ENCODE measurements at regions not wholly inside any gene's neighbourhood (a gene's known extent, or its start where the extent isn't known, plus 50 kb on each side); places are given as distances from the start of the nearest gene placed in this dataset.

DNA sequence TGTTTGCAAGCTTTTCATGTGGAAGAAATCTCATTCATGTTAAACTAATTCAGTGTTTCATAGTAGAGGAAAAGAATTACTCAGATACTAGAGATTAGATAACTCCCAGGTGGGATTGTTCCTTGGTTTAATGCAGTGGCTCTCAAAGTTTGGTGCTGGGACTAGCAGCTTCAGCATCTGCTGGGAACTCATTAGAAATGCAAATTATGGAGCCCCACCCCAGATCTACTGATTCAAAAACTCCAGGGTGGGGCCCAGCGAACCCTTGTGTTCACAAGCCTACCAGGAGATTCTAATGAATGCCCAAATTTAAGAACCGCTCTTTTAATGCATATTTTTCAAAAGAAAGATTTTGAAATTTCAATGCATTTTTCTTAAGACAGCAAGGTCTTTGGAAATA, 253.4 kb upstream of the CNTNAP4 start:
- H3K4me3 ChIP-seq (ENCODE audit: low read depth in 1 of 2, low read length in 2 of 2): no peak overlapping the region
- H3K27me3 ChIP-seq (ENCODE audit: low read depth, low read length): no peaks in the 10 kb centered on the region
- no peaks in the 10 kb centered on the region for H3K4me1 ChIP-seq (ENCODE audit: control insufficient read depth in 1 of 2, insufficient read depth in 2 of 2, low read length in 2 of 2)
- no peaks in the 10 kb centered on the region for H3K36me3 ChIP-seq (ENCODE audit: control insufficient read depth in 1 of 2, insufficient read depth in 2 of 2, low read length in 2 of 2)
- H3K9me3 ChIP-seq (ENCODE audit: control insufficient read depth in 1 of 2, low read length in 2 of 2): no peaks in the 10 kb centered on the region
- no peak overlapping the region for H3K27ac ChIP-seq (ENCODE audit: low read length)

DNA sequence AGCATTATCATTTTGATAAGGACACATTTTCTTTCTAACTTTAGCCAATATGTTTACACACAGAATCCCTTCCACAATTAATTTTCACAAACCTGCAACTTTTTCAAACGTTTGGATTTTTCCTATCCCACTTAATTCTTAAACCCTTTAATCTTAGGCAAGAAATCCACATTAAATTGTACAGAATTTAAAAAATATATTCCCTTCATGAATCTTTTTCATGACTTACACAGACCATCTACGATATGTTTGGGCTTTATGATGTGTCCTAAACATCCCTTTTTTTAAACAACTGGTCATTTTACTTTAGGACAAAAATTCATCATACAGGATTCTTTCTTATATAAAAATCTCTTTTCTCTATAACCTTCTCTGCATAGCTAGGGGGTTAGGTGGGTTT, 241.5 kb upstream of the CNTNAP4 start:
- Histone ChIP-seq H3K9me3 (ENCODE audit: control insufficient read depth in 1 of 2, low read length in 2 of 2) (no peaks in the 10 kb centered on the region), H3K4me1 (ENCODE audit: control insufficient read depth in 1 of 2, insufficient read depth in 2 of 2, low read length in 2 of 2) (no peaks in the 10 kb centered on the region), H3K4me3 (ENCODE audit: low read depth in 1 of 2, low read length in 2 of 2) (no peak overlapping the region), H3K27ac (ENCODE audit: low read length) (no peak overlapping the region), H3K36me3 (ENCODE audit: control insufficient read depth in 1 of 2, insufficient read depth in 2 of 2, low read length in 2 of 2) (no peaks in the 10 kb centered on the region), H3K27me3 (ENCODE audit: low read depth, low read length) (no peaks in the 10 kb centered on the region)

DNA sequence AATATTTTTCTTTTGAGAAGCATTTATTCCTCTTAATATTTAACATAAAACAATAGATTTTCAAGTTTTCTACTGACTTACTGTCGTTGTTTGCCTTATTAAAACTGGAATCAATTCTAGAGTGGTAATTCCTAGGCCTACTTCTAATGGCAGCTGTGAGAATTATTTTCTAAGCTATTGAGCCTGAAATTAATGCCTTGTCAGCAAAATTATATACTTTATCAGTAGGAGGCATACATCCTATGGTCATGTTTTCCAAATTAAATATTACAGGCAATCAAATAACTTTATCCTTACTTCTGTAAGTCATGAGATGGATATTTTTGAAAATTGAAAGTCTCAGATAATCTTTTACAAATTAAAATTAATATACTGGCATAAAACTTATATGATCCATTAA, 239.1 kb upstream of the CNTNAP4 start:
- Histone ChIP-seq H3K4me3 (ENCODE audit: low read depth in 1 of 2, low read length in 2 of 2) (no peak overlapping the region), H3K9me3 (ENCODE audit: control insufficient read depth in 1 of 2, low read length in 2 of 2) (no peaks in the 10 kb centered on the region), H3K27ac (ENCODE audit: low read length) (no peak overlapping the region), H3K27me3 (ENCODE audit: low read depth, low read length) (no peaks in the 10 kb centered on the region), H3K4me1 (ENCODE audit: control insufficient read depth in 1 of 2, insufficient read depth in 2 of 2, low read length in 2 of 2) (no peaks in the 10 kb centered on the region), H3K36me3 (ENCODE audit: control insufficient read depth in 1 of 2, insufficient read depth in 2 of 2, low read length in 2 of 2) (no peaks in the 10 kb centered on the region)

DNA sequence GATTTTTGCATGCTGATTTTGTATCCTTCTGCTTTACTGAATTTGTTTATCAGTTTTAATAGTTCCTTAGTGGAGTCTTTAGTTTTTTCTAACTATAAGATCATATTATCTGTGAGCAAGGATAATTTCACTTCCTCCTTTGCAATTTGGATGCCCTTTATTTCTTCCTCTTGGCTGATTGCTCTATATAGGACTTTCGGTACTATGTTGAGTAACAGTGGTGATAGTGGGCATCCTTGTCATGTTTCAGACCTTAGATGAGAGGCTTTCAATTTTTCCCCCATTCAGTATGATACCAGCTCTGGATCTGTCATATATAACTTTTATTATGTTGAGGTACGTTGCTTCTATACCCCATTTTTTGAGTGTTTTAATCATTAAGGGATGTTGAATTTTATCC, 224.5 kb upstream of the CNTNAP4 start:
- Histone ChIP-seq H3K27ac (ENCODE audit: low read length) (no peak overlapping the region), H3K27me3 (ENCODE audit: low read depth, low read length) (no peaks in the 10 kb centered on the region), H3K36me3 (ENCODE audit: control insufficient read depth in 1 of 2, insufficient read depth in 2 of 2, low read length in 2 of 2) (no peaks in the 10 kb centered on the region), H3K4me1 (ENCODE audit: control insufficient read depth in 1 of 2, insufficient read depth in 2 of 2, low read length in 2 of 2) (no peaks in the 10 kb centered on the region), H3K9me3 (ENCODE audit: control insufficient read depth in 1 of 2, low read length in 2 of 2) (peaks cover 0 to 8% of the 10 kb centered on the region in 2 donors), H3K4me3 (ENCODE audit: low read depth in 1 of 2, low read length in 2 of 2) (no peak overlapping the region)

DNA sequence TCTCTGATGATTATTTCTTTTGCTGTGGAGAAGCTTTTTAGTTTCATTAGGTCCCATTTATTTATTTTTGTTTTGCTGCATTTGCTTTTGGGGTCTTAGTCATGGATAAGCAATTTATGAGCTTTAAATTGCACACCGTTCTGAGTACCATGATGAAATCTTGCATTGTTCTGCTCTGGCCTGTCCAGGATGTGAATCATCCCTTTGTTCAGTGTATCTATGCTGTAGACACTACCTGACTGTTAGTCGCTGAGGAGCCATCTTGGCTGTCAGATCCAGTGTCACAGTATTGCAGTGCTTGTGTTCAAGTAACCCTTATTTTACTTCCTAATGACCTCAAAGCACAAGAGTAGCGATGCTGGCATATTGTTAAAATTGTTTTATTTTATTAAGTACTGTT, 218.0 kb upstream of the CNTNAP4 start:
- no peaks in the 10 kb centered on the region for H3K4me1 ChIP-seq (ENCODE audit: control insufficient read depth in 1 of 2, insufficient read depth in 2 of 2, low read length in 2 of 2)
- no peak overlapping the region for H3K27ac ChIP-seq (ENCODE audit: low read length)
- no peak overlapping the region for H3K4me3 ChIP-seq (ENCODE audit: low read depth in 1 of 2, low read length in 2 of 2)
- no peaks in the 10 kb centered on the region for H3K9me3 ChIP-seq (ENCODE audit: control insufficient read depth in 1 of 2, low read length in 2 of 2)
- no peaks in the 10 kb centered on the region for H3K27me3 ChIP-seq (ENCODE audit: low read depth, low read length)
- no peaks in the 10 kb centered on the region for H3K36me3 ChIP-seq (ENCODE audit: control insufficient read depth in 1 of 2, insufficient read depth in 2 of 2, low read length in 2 of 2)

DNA sequence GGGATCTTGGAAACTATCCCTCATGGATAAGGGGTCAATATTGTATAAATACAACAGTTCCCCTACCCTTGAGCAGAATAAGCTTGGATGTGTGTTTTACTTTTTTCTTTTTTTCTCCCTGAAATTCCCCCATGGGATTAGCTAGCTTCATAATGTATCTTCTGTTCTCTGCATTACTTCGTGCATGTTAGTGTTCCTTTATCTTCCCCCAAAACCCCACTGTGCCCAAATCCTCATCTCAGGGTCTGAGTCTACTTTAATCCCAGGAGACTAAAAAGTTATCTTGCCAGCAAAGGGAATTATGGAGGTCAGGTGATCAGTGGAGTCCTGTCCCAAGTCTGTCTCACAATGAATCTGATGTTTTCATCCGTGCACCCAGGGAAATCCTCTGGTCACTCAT, 217.5 kb upstream of the CNTNAP4 start:
- Histone ChIP-seq H3K36me3 (ENCODE audit: control insufficient read depth in 1 of 2, insufficient read depth in 2 of 2, low read length in 2 of 2) (no peaks in the 10 kb centered on the region), H3K27ac (ENCODE audit: low read length) (no peak overlapping the region), H3K4me1 (ENCODE audit: control insufficient read depth in 1 of 2, insufficient read depth in 2 of 2, low read length in 2 of 2) (no peaks in the 10 kb centered on the region), H3K27me3 (ENCODE audit: low read depth, low read length) (no peaks in the 10 kb centered on the region), H3K9me3 (ENCODE audit: control insufficient read depth in 1 of 2, low read length in 2 of 2) (no peaks in the 10 kb centered on the region), H3K4me3 (ENCODE audit: low read depth in 1 of 2, low read length in 2 of 2) (no peak overlapping the region)

DNA sequence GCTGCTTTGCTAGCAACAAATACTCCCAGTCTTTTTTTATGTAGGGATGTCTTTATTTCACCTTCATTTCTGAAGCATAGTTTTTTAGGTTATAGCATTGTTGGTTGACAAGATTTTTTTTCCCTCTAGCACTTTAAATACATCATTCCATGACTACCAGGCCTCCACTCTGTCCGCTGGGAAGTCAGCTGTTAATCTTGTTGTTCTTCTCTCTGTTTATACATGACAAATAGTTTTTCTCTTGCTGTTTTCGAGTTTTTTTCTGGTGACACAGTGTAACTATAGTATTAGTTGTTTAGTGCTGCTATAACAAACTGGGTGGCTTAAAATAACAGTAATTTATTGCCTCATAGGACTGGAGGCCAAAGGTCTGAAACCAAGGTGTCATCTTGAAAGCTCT, 205.5 kb upstream of the CNTNAP4 start:
- Histone ChIP-seq H3K27ac (ENCODE audit: low read length) (no peak overlapping the region), H3K36me3 (ENCODE audit: control insufficient read depth in 1 of 2, insufficient read depth in 2 of 2, low read length in 2 of 2) (no peaks in the 10 kb centered on the region), H3K27me3 (ENCODE audit: low read depth, low read length) (no peaks in the 10 kb centered on the region), H3K4me1 (ENCODE audit: control insufficient read depth in 1 of 2, insufficient read depth in 2 of 2, low read length in 2 of 2) (no peaks in the 10 kb centered on the region), H3K9me3 (ENCODE audit: control insufficient read depth in 1 of 2, low read length in 2 of 2) (no peaks in the 10 kb centered on the region), H3K4me3 (ENCODE audit: low read depth in 1 of 2, low read length in 2 of 2) (no peak overlapping the region)

DNA sequence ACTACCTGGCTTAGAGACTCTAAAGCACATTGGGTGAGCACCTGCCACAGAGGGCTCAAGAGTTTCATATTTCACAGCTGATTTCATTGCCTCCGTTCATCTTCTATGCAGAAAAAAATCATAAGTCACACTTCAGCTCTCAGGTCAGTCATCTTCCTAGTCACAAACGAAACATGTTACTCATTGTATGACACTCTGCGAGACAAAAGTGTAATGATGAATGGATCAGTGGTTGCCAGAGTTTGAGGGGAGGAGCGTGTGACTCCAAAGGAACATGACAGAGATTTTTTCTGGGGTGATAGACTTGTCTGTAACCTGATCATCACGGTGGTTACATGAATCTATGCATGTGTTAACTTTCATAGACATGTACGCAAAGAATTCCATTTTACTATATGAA, 195.2 kb upstream of the CNTNAP4 start:
- H3K9me3 ChIP-seq (ENCODE audit: control insufficient read depth in 1 of 2, low read length in 2 of 2): no peaks in the 10 kb centered on the region
- H3K4me1 ChIP-seq (ENCODE audit: control insufficient read depth in 1 of 2, insufficient read depth in 2 of 2, low read length in 2 of 2): no peaks in the 10 kb centered on the region
- H3K4me3 ChIP-seq (ENCODE audit: low read depth in 1 of 2, low read length in 2 of 2): no peak overlapping the region
- H3K36me3 ChIP-seq (ENCODE audit: control insufficient read depth in 1 of 2, insufficient read depth in 2 of 2, low read length in 2 of 2): no peaks in the 10 kb centered on the region
- no peaks in the 10 kb centered on the region for H3K27me3 ChIP-seq (ENCODE audit: low read depth, low read length)
- H3K27ac ChIP-seq (ENCODE audit: low read length): no peak overlapping the region

DNA sequence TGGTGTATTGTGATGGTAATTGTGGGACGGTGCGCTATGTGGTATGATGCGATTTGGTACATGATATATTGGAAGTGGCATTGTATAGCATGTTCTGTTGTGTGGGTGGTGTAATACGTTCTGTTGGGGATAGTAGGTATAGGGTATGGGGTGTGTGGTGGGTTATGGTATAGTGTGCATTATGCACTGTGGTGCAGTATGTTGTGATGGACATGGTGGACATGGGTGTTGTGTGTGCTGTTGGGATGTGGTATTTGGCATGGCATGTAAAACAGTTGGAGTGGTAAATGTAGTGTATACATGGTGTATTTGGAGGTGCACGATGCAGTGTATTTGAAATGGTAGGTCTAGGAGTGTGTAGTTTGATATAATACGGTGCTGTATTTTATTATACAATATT, 170.6 kb upstream of the CNTNAP4 start:
- H3K9me3 ChIP-seq (ENCODE audit: control insufficient read depth in 1 of 2, low read length in 2 of 2): peaks cover 0 to 17% of the 10 kb centered on the region in 2 donors
- H3K4me1 ChIP-seq (ENCODE audit: control insufficient read depth in 1 of 2, insufficient read depth in 2 of 2, low read length in 2 of 2): no peaks in the 10 kb centered on the region
- no peak overlapping the region for H3K4me3 ChIP-seq (ENCODE audit: low read depth in 1 of 2, low read length in 2 of 2)
- no peaks in the 10 kb centered on the region for H3K36me3 ChIP-seq (ENCODE audit: control insufficient read depth in 1 of 2, insufficient read depth in 2 of 2, low read length in 2 of 2)
- H3K27me3 ChIP-seq (ENCODE audit: low read depth, low read length): no peaks in the 10 kb centered on the region
- H3K27ac ChIP-seq (ENCODE audit: low read length): no peak overlapping the region

DNA sequence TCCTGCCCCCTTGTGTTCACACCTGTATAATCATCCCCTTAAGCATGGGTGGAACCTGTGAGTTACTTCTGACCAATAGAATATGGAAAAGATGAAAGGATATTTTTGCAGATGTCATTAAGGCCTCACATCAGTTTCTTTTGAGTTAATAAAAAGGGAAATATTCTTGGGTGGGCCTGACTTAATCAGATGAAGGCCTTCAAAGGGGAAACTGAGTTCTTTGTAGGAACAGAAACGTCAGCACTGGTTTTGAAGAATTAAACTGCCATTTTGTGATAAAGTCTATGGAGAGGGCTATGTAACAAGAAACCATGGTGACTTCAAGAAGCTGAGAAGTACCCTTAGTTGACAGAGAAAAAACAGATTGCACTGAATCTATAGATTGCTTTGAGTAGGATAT, 168.7 kb upstream of the CNTNAP4 start:
- H3K4me3 ChIP-seq (ENCODE audit: low read depth in 1 of 2, low read length in 2 of 2): no peak overlapping the region
- no peaks in the 10 kb centered on the region for H3K36me3 ChIP-seq (ENCODE audit: control insufficient read depth in 1 of 2, insufficient read depth in 2 of 2, low read length in 2 of 2)
- peaks cover 0 to 5% of the 10 kb centered on the region in 2 donors for H3K9me3 ChIP-seq (ENCODE audit: control insufficient read depth in 1 of 2, low read length in 2 of 2)
- no peaks in the 10 kb centered on the region for H3K4me1 ChIP-seq (ENCODE audit: control insufficient read depth in 1 of 2, insufficient read depth in 2 of 2, low read length in 2 of 2)
- no peaks in the 10 kb centered on the region for H3K27me3 ChIP-seq (ENCODE audit: low read depth, low read length)
- no peak overlapping the region for H3K27ac ChIP-seq (ENCODE audit: low read length)

DNA sequence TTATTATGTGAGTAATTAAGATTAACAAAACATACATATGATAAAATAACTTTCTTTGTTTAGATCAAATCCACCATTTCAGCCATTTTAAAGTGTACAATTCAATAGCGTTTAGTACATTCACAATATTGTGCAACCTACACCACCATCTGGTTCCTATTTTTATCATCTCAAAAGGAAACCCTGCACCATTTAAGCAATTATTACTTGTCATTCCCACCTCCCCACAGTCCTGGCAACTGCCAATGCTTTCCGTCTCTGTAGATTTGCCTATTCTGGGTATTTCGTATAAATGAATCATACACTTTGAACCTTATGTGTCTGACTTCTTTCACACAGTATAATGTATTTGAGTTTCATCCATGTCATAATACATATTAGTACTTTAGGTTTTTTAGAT, 162.5 kb upstream of the CNTNAP4 start:
- Histone ChIP-seq H3K4me3 (ENCODE audit: low read depth in 1 of 2, low read length in 2 of 2) (no peak overlapping the region), H3K27ac (ENCODE audit: low read length) (no peak overlapping the region), H3K4me1 (ENCODE audit: control insufficient read depth in 1 of 2, insufficient read depth in 2 of 2, low read length in 2 of 2) (no peaks in the 10 kb centered on the region), H3K9me3 (ENCODE audit: control insufficient read depth in 1 of 2, low read length in 2 of 2) (no peaks in the 10 kb centered on the region), H3K27me3 (ENCODE audit: low read depth, low read length) (no peaks in the 10 kb centered on the region), H3K36me3 (ENCODE audit: control insufficient read depth in 1 of 2, insufficient read depth in 2 of 2, low read length in 2 of 2) (no peaks in the 10 kb centered on the region)

DNA sequence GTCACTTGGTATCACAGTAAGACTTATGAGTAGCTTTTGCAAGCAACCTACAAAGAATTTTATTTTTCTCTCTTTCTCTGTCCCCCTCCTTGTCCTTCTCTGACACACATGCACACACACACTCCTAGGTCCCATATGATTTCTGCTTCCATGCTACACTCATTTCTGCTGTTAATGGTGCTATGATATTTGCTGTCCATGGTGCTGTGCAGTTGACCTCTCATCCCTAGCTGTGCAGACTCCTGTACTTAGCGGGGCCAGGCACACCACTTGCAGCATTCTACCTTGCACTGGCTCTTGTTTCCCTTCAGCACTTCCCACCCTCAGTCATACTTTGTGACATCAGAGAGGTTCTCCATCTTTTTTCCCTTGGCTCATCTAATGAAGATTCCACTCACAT, 158.9 kb upstream of the CNTNAP4 start:
- H3K27me3 ChIP-seq (ENCODE audit: low read depth, low read length): no peaks in the 10 kb centered on the region
- no peaks in the 10 kb centered on the region for H3K4me1 ChIP-seq (ENCODE audit: control insufficient read depth in 1 of 2, insufficient read depth in 2 of 2, low read length in 2 of 2)
- no peaks in the 10 kb centered on the region for H3K9me3 ChIP-seq (ENCODE audit: control insufficient read depth in 1 of 2, low read length in 2 of 2)

More for the DNA sequence above, 158.9 kb upstream of the CNTNAP4 start:
- Histone ChIP-seq H3K4me3 (ENCODE audit: low read depth in 1 of 2, low read length in 2 of 2) (no peak overlapping the region), H3K27ac (ENCODE audit: low read length) (no peak overlapping the region), H3K36me3 (ENCODE audit: control insufficient read depth in 1 of 2, insufficient read depth in 2 of 2, low read length in 2 of 2) (no peaks in the 10 kb centered on the region)
